A673 (cell line): ENCODE measurements at regions not wholly inside any gene's neighbourhood (a gene's known extent, or its start where the extent isn't known, plus 50 kb on each side); places are given as distances from the start of the nearest gene placed in this dataset.

Experiments used
- BruUV-seq: library from RNA; stranded (reverse); fragments of 400-500 nt; replicated peaks from 2 replicates; lab custom pipeline; 2021; lab: Mats Ljungman, UMichigan
- CTCF ChIA-PET: fragments of 300-600 bp; sonication (Branson Sonifier 250); formaldehyde crosslinking; loops from one replicate; lab custom pipeline; 2022; ENCODE audit warnings: antibody characterized with exemption; lab: Charles Lee
- POLR2A ChIA-PET: fragments of 300-600 bp; sonication (Branson Sonifier 250); formaldehyde crosslinking; loops from one replicate; lab custom pipeline; 2022; ENCODE audit warnings: antibody characterized with exemption; ENCODE audit not compliant: low non-redundant PET; lab: Charles Lee
- DNase-seq: peaks from one replicate; pipeline ENCODE4 v3.0.0-alpha.2; 2015; ENCODE audit warnings: low spot score
- H3K27ac ChIP-seq: fragments of 200-600 bp; sonication (generic); 2 replicates; pipeline ENCODE4 v1.5.1; 2016; ENCODE audit warnings: mixed run types, low read depth, mild to moderate bottlenecking, mixed read lengths, antibody characterized with exemption, low read length; ENCODE audit not compliant: poor library complexity, severe bottlenecking
- H3K27me3 ChIP-seq: fragments of 200-600 bp; sonication (generic); replicated peaks from 2 replicates; pipeline ENCODE4 v1.6.1; 2017; ENCODE audit warnings: mixed run types, low read depth, mild to moderate bottlenecking, mixed read lengths, antibody characterized with exemption, low read length; ENCODE audit not compliant: insufficient read depth, poor library complexity
- H3K36me3 ChIP-seq: fragments of 200-600 bp; sonication (generic); 2 replicates; pipeline ENCODE4 v1.6.1; 2016; ENCODE audit warnings: mixed run types, mild to moderate bottlenecking, mixed read lengths, antibody characterized with exemption, low read length; ENCODE audit not compliant: insufficient read depth, poor library complexity, severe bottlenecking
- H3K4me1 ChIP-seq: fragments of 200-600 bp; sonication (generic); 2 replicates; pipeline ENCODE4 v1.6.1; 2017; ENCODE audit warnings: mixed run types, mild to moderate bottlenecking, mixed read lengths, antibody characterized with exemption, low read length; ENCODE audit not compliant: insufficient read depth, poor library complexity, severe bottlenecking
- H3K4me3 ChIP-seq: fragments of 200-600 bp; sonication (generic); 2 replicates; pipeline ENCODE4 v1.5.1; 2016; ENCODE audit warnings: low read depth, mixed run types, mild to moderate bottlenecking, mixed read lengths, low read length; ENCODE audit not compliant: poor library complexity, severe bottlenecking
- H3K9me3 ChIP-seq: fragments of 200-600 bp; sonication (generic); 2 replicates; pipeline ENCODE4 v1.6.1; 2016; ENCODE audit warnings: mixed run types, low read depth, mild to moderate bottlenecking, mixed read lengths, antibody characterized with exemption, low read length; ENCODE audit not compliant: poor library complexity, severe bottlenecking
- EZH2 ChIP-seq: fragments of 200-600 bp; sonication (generic); IDR thresholded peaks from 2 replicates; pipeline ENCODE4 v1.6.1; 2017; ENCODE audit warnings: borderline replicate concordance, low read depth, mild to moderate bottlenecking, mixed read lengths, antibody characterized with exemption, low read length; ENCODE audit not compliant: poor library complexity, severe bottlenecking
- intact Hi-C: fragments of 100-400 bp; cut with micrococcal nuclease; formaldehyde crosslinking; loops from one replicate; pipeline ENCODE4 v1.10.0; 2022; ENCODE audit not compliant: unreplicated experiment
- TF ChIP-seq, protein P1 (sequence below): fragments of 300-800, 200-600 bp; sonication (generic); conservative IDR thresholded peaks from 2 replicates; pipeline ENCODE4 v1.5.1; 2017; ENCODE audit warnings: low read depth, mild to moderate bottlenecking, antibody characterized with exemption, low read length, moderate library complexity, mixed read lengths

- DNase-seq, result no peak
- POLR2A ChIA-PET, result no interaction called here
- CTCF ChIA-PET, result no interaction called here
- Histone ChIP-seq H3K9me3 (no peaks in the 10 kb centered on the region), H3K4me3 (no peak overlapping the region), H3K4me1 (no peaks in the 10 kb centered on the region), H3K27me3 (no peaks in the 10 kb centered on the region), H3K27ac (no peak overlapping the region), H3K36me3 (no peaks in the 10 kb centered on the region)
- no TSS peak for BruUV-seq
- no peak for TF ChIP-seq EZH2
- TF ChIP-seq, protein P1, sequence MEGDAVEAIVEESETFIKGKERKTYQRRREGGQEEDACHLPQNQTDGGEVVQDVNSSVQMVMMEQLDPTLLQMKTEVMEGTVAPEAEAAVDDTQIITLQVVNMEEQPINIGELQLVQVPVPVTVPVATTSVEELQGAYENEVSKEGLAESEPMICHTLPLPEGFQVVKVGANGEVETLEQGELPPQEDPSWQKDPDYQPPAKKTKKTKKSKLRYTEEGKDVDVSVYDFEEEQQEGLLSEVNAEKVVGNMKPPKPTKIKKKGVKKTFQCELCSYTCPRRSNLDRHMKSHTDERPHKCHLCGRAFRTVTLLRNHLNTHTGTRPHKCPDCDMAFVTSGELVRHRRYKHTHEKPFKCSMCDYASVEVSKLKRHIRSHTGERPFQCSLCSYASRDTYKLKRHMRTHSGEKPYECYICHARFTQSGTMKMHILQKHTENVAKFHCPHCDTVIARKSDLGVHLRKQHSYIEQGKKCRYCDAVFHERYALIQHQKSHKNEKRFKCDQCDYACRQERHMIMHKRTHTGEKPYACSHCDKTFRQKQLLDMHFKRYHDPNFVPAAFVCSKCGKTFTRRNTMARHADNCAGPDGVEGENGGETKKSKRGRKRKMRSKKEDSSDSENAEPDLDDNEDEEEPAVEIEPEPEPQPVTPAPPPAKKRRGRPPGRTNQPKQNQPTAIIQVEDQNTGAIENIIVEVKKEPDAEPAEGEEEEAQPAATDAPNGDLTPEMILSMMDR, result no peak
- intact Hi-C loops, result no loop called here
These were observed 50.1 kb upstream of the TRPM3 start for GRCh38 chr9:71171517-71171916.
